ENCODE measurements at regions not wholly inside any gene's neighbourhood (a gene's known extent, or its start where the extent isn't known, plus 50 kb on each side); places are given as distances from the start of the nearest gene placed in this dataset.

DNA sequence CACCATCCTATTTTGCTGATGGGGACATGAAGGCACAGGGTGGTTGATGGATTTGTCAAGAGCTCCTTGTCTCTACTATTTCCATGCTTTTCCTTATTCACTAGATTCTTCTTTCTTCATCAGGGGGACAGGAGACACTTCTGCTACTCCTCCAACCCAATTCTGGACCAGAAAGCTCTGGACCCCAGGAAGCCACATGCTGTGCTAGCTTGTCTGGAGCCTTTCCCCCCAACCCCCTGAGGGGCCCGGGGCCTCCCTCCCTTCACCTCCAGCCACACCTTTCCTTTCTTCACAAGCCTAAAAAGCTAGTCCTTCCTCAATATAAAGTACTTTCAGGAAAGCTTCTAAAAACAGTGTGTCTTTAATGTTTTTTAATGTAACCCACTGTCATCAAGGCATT is 75.1 kb upstream of the CAPRIN2 start:
- Histone ChIP-seq H3K36me3 (ENCODE audit: control insufficient read depth in 2 of 2, insufficient read depth in 2 of 2, low read length in 2 of 2) (no peaks in the 10 kb centered on the region), H3K27me3 (ENCODE audit: control insufficient read depth in 2 of 2, insufficient read depth in 2 of 2, low read length in 2 of 2) (no peaks in the 10 kb centered on the region), H3K27ac (ENCODE audit: low read depth in 2 of 2, low read length in 2 of 2) (no peak overlapping the region), H3K4me1 (ENCODE audit: control insufficient read depth in 2 of 2, insufficient read depth in 2 of 2, low read length in 2 of 2) (no peaks in the 10 kb centered on the region), H3K4me3 (ENCODE audit: low read length in 2 of 2) (no peak overlapping the region), H3K9me3 (ENCODE audit: control insufficient read depth in 2 of 2, low read length in 2 of 2) (no peaks in the 10 kb centered on the region), H3K9ac (ENCODE audit: low read depth in 1 of 2, low read length in 2 of 2) (no peak overlapping the region)

DNA sequence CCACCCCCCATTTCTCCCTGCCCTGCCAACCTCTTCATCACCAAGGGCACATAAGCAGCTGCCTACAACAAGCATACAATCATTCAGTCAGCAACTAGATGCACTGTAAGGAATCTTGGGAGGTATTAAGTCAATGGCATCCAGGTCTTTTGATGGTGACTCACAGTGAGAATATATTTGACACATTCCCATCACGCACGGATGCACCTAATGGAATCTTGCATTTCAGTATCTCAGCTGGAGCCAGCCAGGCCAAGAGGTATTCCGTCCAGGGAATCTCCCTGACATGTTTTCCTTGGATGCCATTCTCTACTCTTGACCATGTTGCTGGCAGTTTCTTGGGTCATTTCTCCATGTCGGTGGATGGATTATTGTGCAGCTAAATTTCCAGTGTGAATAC is 73.9 kb upstream of the CAPRIN2 start:
- H3K4me1 ChIP-seq (ENCODE audit: control insufficient read depth in 2 of 2, insufficient read depth in 2 of 2, low read length in 2 of 2) = no peaks in the 10 kb centered on the region
- H3K27ac ChIP-seq (ENCODE audit: low read depth in 2 of 2, low read length in 2 of 2) = no peak overlapping the region
- no peaks in the 10 kb centered on the region for H3K27me3 ChIP-seq (ENCODE audit: control insufficient read depth in 2 of 2, insufficient read depth in 2 of 2, low read length in 2 of 2)
- H3K9me3 ChIP-seq (ENCODE audit: control insufficient read depth in 2 of 2, low read length in 2 of 2) = no peaks in the 10 kb centered on the region
- H3K36me3 ChIP-seq (ENCODE audit: control insufficient read depth in 2 of 2, insufficient read depth in 2 of 2, low read length in 2 of 2) = no peaks in the 10 kb centered on the region
- H3K4me3 ChIP-seq (ENCODE audit: low read length in 2 of 2) = no peak overlapping the region
- H3K9ac ChIP-seq (ENCODE audit: low read depth in 1 of 2, low read length in 2 of 2) = no peak overlapping the region

DNA sequence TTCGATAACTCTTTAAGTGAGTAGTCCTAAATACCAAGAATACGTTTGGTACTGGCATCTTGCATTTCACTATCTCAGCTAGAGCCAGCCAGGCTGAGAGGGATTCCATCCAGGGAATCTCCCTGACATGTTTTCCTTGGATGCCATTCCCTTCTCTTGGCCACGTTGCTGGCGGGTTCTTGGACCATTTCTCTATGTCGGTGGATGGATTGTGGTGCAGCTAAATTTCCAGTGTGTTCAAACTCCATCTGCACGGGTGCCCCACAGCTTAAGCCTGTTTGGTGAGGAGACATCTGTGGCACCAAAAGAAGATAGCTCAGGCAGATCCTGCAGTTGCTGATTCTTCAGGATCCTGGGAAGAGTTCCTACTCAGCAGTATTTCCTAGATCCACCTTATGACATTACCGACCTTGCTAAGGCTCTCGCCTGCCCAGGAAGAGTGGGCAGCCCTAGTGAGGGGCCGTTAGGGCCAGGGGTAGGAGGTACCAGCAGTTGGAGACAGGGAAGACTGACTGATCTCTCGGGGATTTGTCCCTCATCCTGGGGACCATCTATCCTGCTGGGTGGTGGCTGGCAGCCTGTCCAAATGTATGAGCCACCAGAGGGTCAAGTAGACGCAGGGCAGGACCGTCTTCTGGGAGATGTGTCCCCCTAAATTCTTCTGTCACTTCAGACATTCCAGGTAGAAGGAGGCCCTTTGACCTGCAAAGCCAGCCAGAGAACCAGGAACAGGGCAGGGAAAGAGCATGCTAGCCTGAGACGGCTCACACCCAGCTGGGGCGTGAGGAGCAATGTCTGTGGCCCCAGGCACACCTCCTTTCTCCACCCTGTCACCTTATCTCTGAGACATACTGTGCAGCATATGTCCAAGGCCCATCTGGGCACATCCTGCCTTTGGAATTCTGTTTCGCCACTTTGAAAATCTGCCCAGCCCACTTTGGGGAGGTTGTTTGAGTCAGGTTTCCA is 72.6 kb upstream of the CAPRIN2 start:
- Histone ChIP-seq H3K27me3 (ENCODE audit: control insufficient read depth in 2 of 2, insufficient read depth in 2 of 2, low read length in 2 of 2) (no peaks in the 10 kb centered on the region), H3K27ac (ENCODE audit: low read depth in 2 of 2, low read length in 2 of 2) (no peak overlapping the region), H3K9ac (ENCODE audit: low read depth in 1 of 2, low read length in 2 of 2) (no peak overlapping the region), H3K4me1 (ENCODE audit: control insufficient read depth in 2 of 2, insufficient read depth in 2 of 2, low read length in 2 of 2) (no peaks in the 10 kb centered on the region), H3K4me3 (ENCODE audit: low read length in 2 of 2) (no peak overlapping the region), H3K36me3 (ENCODE audit: control insufficient read depth in 2 of 2, insufficient read depth in 2 of 2, low read length in 2 of 2) (no peaks in the 10 kb centered on the region), H3K9me3 (ENCODE audit: control insufficient read depth in 2 of 2, low read length in 2 of 2) (no peaks in the 10 kb centered on the region)

DNA sequence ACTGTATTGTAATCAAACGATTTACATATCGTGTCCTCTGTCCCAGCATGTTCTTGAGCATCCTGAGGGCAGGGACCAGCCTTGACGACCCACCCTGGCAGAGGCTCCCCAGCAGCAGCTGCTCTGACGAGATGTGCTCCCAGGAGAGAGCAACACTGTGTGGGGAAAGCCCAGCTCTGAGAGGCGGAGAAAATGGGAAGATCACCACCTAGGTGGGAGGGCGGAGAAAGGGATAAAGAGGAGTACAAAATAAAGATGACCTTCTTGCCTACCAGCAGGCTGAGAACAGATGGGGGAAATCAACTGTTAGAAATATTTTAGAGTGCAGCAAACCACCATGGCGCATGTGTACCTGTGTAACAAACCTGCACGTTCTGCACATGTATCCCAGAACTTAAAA is 71.5 kb upstream of the CAPRIN2 start:
- no peak overlapping the region for H3K9ac ChIP-seq (ENCODE audit: low read depth in 1 of 2, low read length in 2 of 2)
- no peaks in the 10 kb centered on the region for H3K9me3 ChIP-seq (ENCODE audit: control insufficient read depth in 2 of 2, low read length in 2 of 2)
- no peaks in the 10 kb centered on the region for H3K4me1 ChIP-seq (ENCODE audit: control insufficient read depth in 2 of 2, insufficient read depth in 2 of 2, low read length in 2 of 2)
- H3K27ac ChIP-seq (ENCODE audit: low read depth in 2 of 2, low read length in 2 of 2) = no peak overlapping the region
- H3K4me3 ChIP-seq (ENCODE audit: low read length in 2 of 2) = no peak overlapping the region
- H3K27me3 ChIP-seq (ENCODE audit: control insufficient read depth in 2 of 2, insufficient read depth in 2 of 2, low read length in 2 of 2) = no peaks in the 10 kb centered on the region
- no peaks in the 10 kb centered on the region for H3K36me3 ChIP-seq (ENCODE audit: control insufficient read depth in 2 of 2, insufficient read depth in 2 of 2, low read length in 2 of 2)

DNA sequence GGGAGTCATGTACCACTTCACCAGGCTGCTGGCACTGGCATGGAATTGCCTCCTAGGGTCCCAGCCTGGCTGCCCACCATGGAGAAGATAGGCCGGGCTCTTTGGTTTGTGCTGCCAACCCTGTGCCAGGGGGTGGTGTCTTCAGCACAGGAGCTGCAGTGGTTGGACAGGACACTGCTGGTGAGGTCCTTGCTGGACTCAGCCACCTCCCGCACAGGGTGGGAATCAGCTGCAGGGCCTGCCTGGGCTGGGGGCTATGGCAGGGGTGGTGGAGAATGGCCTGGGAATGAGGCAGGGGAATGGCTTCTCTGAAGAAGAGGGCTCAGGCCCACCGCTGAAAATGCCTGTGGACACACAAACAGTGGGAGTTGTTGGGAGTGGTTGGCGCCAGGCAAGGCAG is 70.6 kb upstream of the CAPRIN2 start:
- Histone ChIP-seq H3K27ac (ENCODE audit: low read depth in 2 of 2, low read length in 2 of 2) (no peak overlapping the region), H3K9ac (ENCODE audit: low read depth in 1 of 2, low read length in 2 of 2) (no peak overlapping the region), H3K9me3 (ENCODE audit: control insufficient read depth in 2 of 2, low read length in 2 of 2) (no peaks in the 10 kb centered on the region), H3K27me3 (ENCODE audit: control insufficient read depth in 2 of 2, insufficient read depth in 2 of 2, low read length in 2 of 2) (peaks cover 0 to 6% of the 10 kb centered on the region in 2 donors), H3K36me3 (ENCODE audit: control insufficient read depth in 2 of 2, insufficient read depth in 2 of 2, low read length in 2 of 2) (no peaks in the 10 kb centered on the region), H3K4me3 (ENCODE audit: low read length in 2 of 2) (no peak overlapping the region), H3K4me1 (ENCODE audit: control insufficient read depth in 2 of 2, insufficient read depth in 2 of 2, low read length in 2 of 2) (no peaks in the 10 kb centered on the region)

DNA sequence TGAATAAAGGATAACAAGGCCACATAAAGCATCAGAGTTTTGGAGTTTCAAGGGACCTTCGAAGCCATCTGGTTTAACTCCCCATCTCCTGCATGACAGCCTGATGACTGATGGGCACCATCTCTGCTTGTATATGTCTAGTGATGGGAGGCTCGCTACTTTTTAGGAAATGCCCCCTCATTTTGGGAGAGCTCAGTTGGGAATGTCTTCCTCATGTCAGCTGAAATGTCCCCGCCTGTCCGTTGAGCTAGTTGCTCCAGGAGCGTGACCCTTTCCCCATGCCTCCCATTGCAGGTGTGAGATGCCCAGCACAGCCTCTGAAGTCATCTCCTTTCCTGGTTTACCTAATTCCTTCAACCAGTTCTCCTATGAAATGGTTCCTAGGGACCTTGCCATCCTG is 69.6 kb upstream of the CAPRIN2 start:
- Histone ChIP-seq H3K27me3 (ENCODE audit: control insufficient read depth in 2 of 2, insufficient read depth in 2 of 2, low read length in 2 of 2) (peaks cover 0 to 6% of the 10 kb centered on the region in 2 donors), H3K9ac (ENCODE audit: low read depth in 1 of 2, low read length in 2 of 2) (no peak overlapping the region), H3K4me1 (ENCODE audit: control insufficient read depth in 2 of 2, insufficient read depth in 2 of 2, low read length in 2 of 2) (no peaks in the 10 kb centered on the region), H3K27ac (ENCODE audit: low read depth in 2 of 2, low read length in 2 of 2) (no peak overlapping the region), H3K4me3 (ENCODE audit: low read length in 2 of 2) (no peak overlapping the region), H3K36me3 (ENCODE audit: control insufficient read depth in 2 of 2, insufficient read depth in 2 of 2, low read length in 2 of 2) (no peaks in the 10 kb centered on the region), H3K9me3 (ENCODE audit: control insufficient read depth in 2 of 2, low read length in 2 of 2) (no peaks in the 10 kb centered on the region)

DNA sequence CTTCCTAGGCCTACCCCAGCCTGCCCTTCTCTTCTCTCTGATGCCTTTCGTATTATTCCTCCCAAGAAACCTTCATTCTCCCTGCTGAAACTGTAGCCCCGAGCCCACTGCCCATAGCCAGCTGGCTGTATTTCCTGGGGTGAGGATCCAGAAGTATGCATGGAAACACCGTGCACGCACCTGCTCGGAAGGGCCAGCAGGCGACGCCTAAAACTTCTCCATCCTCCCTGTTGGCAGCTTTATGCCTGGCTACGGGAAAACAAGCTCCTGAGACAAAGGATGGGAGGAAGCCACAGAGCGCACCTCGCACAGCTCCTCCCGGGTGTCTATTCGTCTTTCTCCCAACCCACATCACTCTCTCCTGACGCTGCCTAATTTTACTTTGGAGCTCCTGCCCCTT is 69.0 kb upstream of the CAPRIN2 start:
- no peaks in the 10 kb centered on the region for H3K36me3 ChIP-seq (ENCODE audit: control insufficient read depth in 2 of 2, insufficient read depth in 2 of 2, low read length in 2 of 2)
- peaks cover 0 to 6% of the 10 kb centered on the region in 2 donors for H3K27me3 ChIP-seq (ENCODE audit: control insufficient read depth in 2 of 2, insufficient read depth in 2 of 2, low read length in 2 of 2)
- no peak overlapping the region for H3K4me3 ChIP-seq (ENCODE audit: low read length in 2 of 2)
- H3K27ac ChIP-seq (ENCODE audit: low read depth in 2 of 2, low read length in 2 of 2) = no peak overlapping the region
- no peaks in the 10 kb centered on the region for H3K9me3 ChIP-seq (ENCODE audit: control insufficient read depth in 2 of 2, low read length in 2 of 2)
- H3K9ac ChIP-seq (ENCODE audit: low read depth in 1 of 2, low read length in 2 of 2) = no peak overlapping the region
- H3K4me1 ChIP-seq (ENCODE audit: control insufficient read depth in 2 of 2, insufficient read depth in 2 of 2, low read length in 2 of 2) = no peaks in the 10 kb centered on the region

DNA sequence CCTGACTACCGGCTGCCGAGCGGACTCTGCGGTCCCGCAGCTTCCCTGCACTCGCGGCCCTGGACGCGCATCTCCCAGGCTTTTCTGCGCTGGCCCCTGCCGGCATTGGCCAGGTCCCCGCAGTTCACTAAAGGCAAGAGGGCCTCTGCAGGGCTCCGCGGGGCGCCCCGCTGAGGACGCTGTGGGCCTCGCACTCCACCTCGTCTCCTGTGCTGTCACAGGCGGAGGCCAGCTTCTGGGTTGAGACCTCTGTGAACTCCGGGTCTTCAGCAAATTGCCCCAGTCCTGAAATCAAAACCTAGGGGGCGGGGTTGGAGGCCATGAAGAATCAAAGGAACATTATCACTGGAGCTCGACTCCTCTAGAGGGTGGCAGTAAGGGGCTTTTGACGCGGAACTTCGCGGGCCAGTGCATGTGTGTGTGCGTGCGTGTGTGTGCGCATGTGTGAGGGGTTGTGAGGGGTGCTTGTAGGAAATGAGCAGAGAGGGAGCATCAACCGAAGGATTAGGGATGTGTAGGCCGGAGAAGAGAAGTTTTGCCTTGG is 68.5 kb upstream of the CAPRIN2 start:
- Histone ChIP-seq H3K27ac (ENCODE audit: low read depth in 2 of 2, low read length in 2 of 2) (peak overlapping the region in 1 of 2 donors; percentile 23), H3K9ac (ENCODE audit: low read depth in 1 of 2, low read length in 2 of 2) (peak overlapping the region; percentile 37 to 49), H3K27me3 (ENCODE audit: control insufficient read depth in 2 of 2, insufficient read depth in 2 of 2, low read length in 2 of 2) (peaks cover 0 to 6% of the 10 kb centered on the region in 2 donors), H3K36me3 (ENCODE audit: control insufficient read depth in 2 of 2, insufficient read depth in 2 of 2, low read length in 2 of 2) (no peaks in the 10 kb centered on the region), H3K9me3 (ENCODE audit: control insufficient read depth in 2 of 2, low read length in 2 of 2) (no peaks in the 10 kb centered on the region), H3K4me3 (ENCODE audit: low read length in 2 of 2) (peak overlapping the region; percentile 64 to 70), H3K4me1 (ENCODE audit: control insufficient read depth in 2 of 2, insufficient read depth in 2 of 2, low read length in 2 of 2) (no peaks in the 10 kb centered on the region)

DNA sequence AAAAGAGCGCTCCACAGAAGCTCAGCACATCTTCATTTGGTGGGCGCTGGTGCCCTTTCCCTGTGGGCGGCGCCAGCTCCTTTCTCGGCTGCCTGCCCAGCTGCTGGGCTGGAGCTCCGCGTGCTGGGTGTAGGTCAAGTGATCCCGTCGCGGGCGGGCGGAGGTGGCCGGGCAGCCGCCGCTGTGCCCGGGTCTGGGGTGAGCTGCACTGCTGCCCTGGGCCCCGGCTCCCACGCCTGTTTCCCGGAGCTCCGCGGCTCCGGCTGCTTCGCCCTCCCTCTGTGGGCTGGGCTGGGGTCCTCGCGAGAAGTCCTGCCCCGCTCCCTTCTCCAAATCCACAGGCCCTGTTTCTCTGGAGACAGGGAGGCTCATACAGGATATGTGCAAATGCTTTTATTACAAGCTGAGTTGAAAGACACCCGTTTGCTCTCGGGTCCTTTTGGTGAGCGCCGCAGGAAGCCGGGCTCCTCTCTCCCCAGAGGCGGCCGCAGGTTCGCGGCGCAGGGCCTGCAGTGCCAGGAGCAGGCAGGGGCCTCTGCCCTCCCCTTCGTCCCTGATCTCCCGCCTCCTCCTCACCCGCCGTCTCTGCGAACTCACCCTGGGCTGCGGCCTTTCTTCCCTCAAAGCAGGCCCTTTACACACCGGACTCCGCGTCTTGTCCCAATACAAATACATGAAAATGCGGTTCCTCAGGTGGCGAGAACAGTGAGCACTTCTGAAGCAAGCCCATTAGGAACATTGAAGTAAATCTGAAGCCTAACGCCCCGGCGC is 67.8 kb upstream of the CAPRIN2 start:
- no peaks in the 10 kb centered on the region for H3K36me3 ChIP-seq (ENCODE audit: control insufficient read depth in 2 of 2, insufficient read depth in 2 of 2, low read length in 2 of 2)
- H3K27me3 ChIP-seq (ENCODE audit: control insufficient read depth in 2 of 2, insufficient read depth in 2 of 2, low read length in 2 of 2) = peaks cover 0 to 6% of the 10 kb centered on the region in 2 donors
- H3K4me1 ChIP-seq (ENCODE audit: control insufficient read depth in 2 of 2, insufficient read depth in 2 of 2, low read length in 2 of 2) = no peaks in the 10 kb centered on the region
- H3K9ac ChIP-seq (ENCODE audit: low read depth in 1 of 2, low read length in 2 of 2) = peak overlapping the region; percentile 37 to 49
- no peaks in the 10 kb centered on the region for H3K9me3 ChIP-seq (ENCODE audit: control insufficient read depth in 2 of 2, low read length in 2 of 2)
- H3K4me3 ChIP-seq (ENCODE audit: low read length in 2 of 2) = peak overlapping the region; percentile 64 to 70
- peak overlapping the region in 1 of 2 donors; percentile 23 for H3K27ac ChIP-seq (ENCODE audit: low read depth in 2 of 2, low read length in 2 of 2)

DNA sequence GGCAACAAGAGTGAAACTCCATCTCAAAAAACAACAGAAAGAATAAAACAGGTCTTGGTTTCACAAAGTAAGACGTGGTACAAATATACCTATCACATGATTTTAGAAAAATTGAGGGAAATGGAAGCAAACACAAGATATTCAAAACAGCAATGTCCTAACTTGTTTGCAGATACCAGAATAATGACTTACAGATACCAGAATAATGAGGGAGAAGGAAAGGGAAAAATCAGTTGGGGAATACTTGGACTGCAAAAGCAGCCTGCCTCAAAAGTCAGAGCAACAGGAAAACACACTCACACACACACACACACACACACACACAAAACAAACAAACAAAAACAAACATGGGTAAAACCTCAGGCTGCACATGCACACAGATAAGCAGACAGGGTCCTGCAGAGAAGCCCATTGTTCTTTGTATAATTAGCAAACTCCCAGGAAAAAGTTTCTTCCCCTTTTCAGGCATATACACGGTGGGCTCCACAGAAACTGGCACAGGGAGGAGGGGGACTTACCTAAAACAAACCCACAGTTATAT is 65.7 kb upstream of the CAPRIN2 start:
- Histone ChIP-seq H3K9me3 (ENCODE audit: control insufficient read depth in 2 of 2, low read length in 2 of 2) (no peaks in the 10 kb centered on the region), H3K9ac (ENCODE audit: low read depth in 1 of 2, low read length in 2 of 2) (no peak overlapping the region), H3K27me3 (ENCODE audit: control insufficient read depth in 2 of 2, insufficient read depth in 2 of 2, low read length in 2 of 2) (peaks cover 0 to 6% of the 10 kb centered on the region in 2 donors), H3K36me3 (ENCODE audit: control insufficient read depth in 2 of 2, insufficient read depth in 2 of 2, low read length in 2 of 2) (no peaks in the 10 kb centered on the region), H3K4me3 (ENCODE audit: low read length in 2 of 2) (no peak overlapping the region), H3K4me1 (ENCODE audit: control insufficient read depth in 2 of 2, insufficient read depth in 2 of 2, low read length in 2 of 2) (no peaks in the 10 kb centered on the region), H3K27ac (ENCODE audit: low read depth in 2 of 2, low read length in 2 of 2) (no peak overlapping the region)
